ENCODE measurements at regions not wholly inside any gene's neighbourhood (a gene's known extent, or its start where the extent isn't known, plus 50 kb on each side); places are given as distances from the start of the nearest gene placed in this dataset.

- ChIA-PET POLR2A (no interaction called here), CTCF (interaction anchor here (1.3 kb wide), 1 partner anchor 13 kb away, joined by 3 read pairs; no protein-coding TSS in a partner anchor), RAD21 (ENCODE audit: low non-redundant PET in 1 of 2, low total read pairs in 2 of 2, uncharacterized antibody in 2 of 2, unreplicated experiment in 2 of 2) (no interaction called here)
- no peak overlapping the region for H3K27ac ChIP-seq (ENCODE audit: low read depth, low read length)
- no peak overlapping the region for H2AFZ ChIP-seq (ENCODE audit: low read depth, low read length, poor library complexity, severe bottlenecking)
- BruUV-seq (replicated peaks) = no TSS peak
- peak; percentile 40 for DNase-seq (ENCODE audit: low read depth, low spot score)
- H3K4me2 ChIP-seq (ENCODE audit: low read length) = no peak overlapping the region
- intact Hi-C loops (cut with micrococcal nuclease) = loop anchor here (10.0 kb wide), 1 partner anchor 1148 kb away; no protein-coding TSS in a partner anchor
- no peaks in the 10 kb centered on the region for H3K4me1 ChIP-seq (ENCODE audit: control insufficient read depth in 1 of 2, insufficient read depth in 2 of 2, low read length in 2 of 2)
- H3K27me3 ChIP-seq (ENCODE audit: insufficient read depth, low read length) = no peaks in the 10 kb centered on the region
- TF ChIP-seq ZBTB33 (IDR thresholded peaks at IDR 0.05; ENCODE audit: extremely low read depth, insufficient replicate concordance, low read length) (no peak), MAX (IDR thresholded peaks at IDR 0.05) (no peak), SRF (IDR thresholded peaks at IDR 0.05; ENCODE audit: low read depth) (no peak), REST (IDR thresholded peaks at IDR 0.05; ENCODE audit: low read depth) (no peak), CTCF (IDR thresholded peaks at IDR 0.05 in 2 of 3, conservative IDR thresholded peaks at IDR 0.05 in 1 of 3; ENCODE audit: borderline replicate concordance in 1 of 3, insufficient read depth in 1 of 3, low read depth in 2 of 3, low read length in 2 of 3) (peak; percentile 20 to 56 (median 53); a peak in 5 of 6 replicates), ZFX (IDR thresholded peaks at IDR 0.05) (no peak), SP1 (IDR thresholded peaks at IDR 0.05; ENCODE audit: low read depth) (no peak), RAD21 (IDR thresholded peaks at IDR 0.05; ENCODE audit: low read depth) (peak; percentile 51), EZH2 (IDR thresholded peaks at IDR 0.05) (no peak), FOSL1 (IDR thresholded peaks at IDR 0.05; ENCODE audit: low read depth) (no peak)
- no peak overlapping the region for H3K4me3 ChIP-seq (replicated peaks in 1 of 2; ENCODE audit: low read depth in 1 of 2, low read length in 2 of 2)
- no peaks in the 10 kb centered on the region for H3K9me3 ChIP-seq (ENCODE audit: control insufficient read depth in 1 of 2, insufficient read depth in 1 of 2, low read depth in 1 of 2, low read length in 2 of 2)
- no peaks in the 10 kb centered on the region for H3K79me2 ChIP-seq (ENCODE audit: insufficient read depth, low read length)
- no peak overlapping the region for H3K9ac ChIP-seq (ENCODE audit: low read length)
- H4K20me1 ChIP-seq (ENCODE audit: insufficient read depth) = no peaks in the 10 kb centered on the region
- no peaks in the 10 kb centered on the region for H3K36me3 ChIP-seq (ENCODE audit: control insufficient read depth in 1 of 2, insufficient read depth in 2 of 2, low read length in 2 of 2)
- peak; percentile 76 for ATAC-seq
- H3K9me2 ChIP-seq (ENCODE audit: insufficient read depth) = no peaks in the 10 kb centered on the region
Measured at GRCh38 chr2:194166818-194167217, 1490.2 kb upstream of the SLC39A10 start.

Measured in HCT116 (cell line).